ENCODE measurements at regions not wholly inside any gene's neighbourhood (a gene's known extent, or its start where the extent isn't known, plus 50 kb on each side); places are given as distances from the start of the nearest gene placed in this dataset.

GRCh38 chr9:89993678-89994630 lies 389.1 kb downstream of the GADD45G start:
- DNase-seq (ENCODE audit: low read depth, low spot score): no peak

- no peak for DNase-seq (ENCODE audit: low read depth, low spot score)
Measured at GRCh38 chr9:89994988-89995613, 390.3 kb downstream of the GADD45G start.

GRCh38 chr9:89996116-89996515 lies 391.3 kb downstream of the GADD45G start:
- DNase-seq (ENCODE audit: low read depth, low spot score): no peak

- no peak for DNase-seq (ENCODE audit: low read depth, low spot score)
Measured at GRCh38 chr9:89996773-89997172, 392.0 kb downstream of the GADD45G start.

GRCh38 chr9:89998633-89999032 lies 393.8 kb downstream of the GADD45G start:
- DNase-seq (ENCODE audit: low read depth, low spot score): no peak

GRCh38 chr9:89999176-89999533 lies 394.3 kb downstream of the GADD45G start:
- DNase-seq (ENCODE audit: low read depth, low spot score): no peak

DNA sequence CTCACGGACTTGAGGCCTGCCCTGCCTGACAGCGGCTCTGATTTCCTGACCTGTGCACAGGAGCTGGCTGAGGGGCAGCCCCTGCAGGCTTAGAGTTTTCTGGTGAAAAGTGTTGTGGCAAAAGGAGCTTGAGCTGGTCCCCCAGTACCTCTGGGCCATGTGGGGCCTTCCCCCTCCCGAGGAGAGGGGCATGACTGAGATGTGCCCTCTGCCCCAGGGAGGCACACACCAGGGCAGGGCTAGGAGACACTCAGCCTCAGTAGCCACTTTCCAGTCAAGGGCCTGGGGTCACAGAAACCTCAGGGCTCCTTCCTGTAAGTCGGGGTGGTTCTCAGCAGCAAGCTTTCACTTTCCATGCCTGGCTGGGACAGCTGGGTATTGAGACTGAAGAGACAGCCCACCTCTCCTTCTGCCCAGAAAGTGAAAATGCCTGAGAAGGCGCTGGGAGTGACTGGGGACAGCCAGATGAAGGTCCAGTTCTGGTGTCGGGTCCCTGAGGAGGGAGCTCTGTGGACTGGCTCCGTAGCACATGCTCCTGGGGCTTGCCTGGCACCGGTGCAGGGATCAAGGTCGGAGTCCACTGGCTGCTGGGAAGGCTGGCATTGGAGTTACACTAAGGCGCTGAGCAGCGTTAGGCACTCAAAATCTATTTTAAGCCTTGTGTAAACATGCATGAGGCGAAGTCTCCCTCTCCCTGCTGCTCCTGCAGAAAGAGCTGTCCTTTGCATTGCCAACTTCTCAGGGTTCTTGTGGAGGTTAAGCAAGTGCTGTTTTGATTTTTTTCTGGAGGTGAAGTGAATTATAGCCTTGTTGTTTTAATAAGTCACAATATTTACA lies 394.9 kb downstream of the GADD45G start:
- DNase-seq (ENCODE audit: low read depth, low spot score): peak; percentile 67

- DNase-seq (ENCODE audit: low read depth, low spot score): no peak
Measured at GRCh38 chr9:90000925-90001324, 396.1 kb downstream of the GADD45G start.

DNA sequence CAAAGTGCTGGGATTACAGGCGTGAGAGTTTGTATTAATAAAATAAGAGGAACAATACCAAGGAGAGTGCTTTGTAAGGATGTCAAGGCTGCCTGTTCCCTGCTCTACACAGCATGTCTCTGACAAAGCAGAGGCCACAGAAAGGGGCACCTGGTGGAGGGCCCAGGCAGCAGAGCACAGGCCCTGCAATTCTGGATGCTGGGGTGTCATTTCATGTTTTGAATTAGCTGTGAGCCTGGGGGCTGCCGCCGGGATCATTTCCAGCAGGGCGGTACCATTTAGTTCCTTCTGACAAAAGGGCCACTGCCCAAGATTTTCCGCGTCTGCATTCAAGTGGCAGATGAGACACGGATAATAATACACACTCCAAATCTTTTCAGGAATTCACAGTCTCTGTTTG lies 396.9 kb downstream of the GADD45G start:
- no peak for DNase-seq (ENCODE audit: low read depth, low spot score)

DNA sequence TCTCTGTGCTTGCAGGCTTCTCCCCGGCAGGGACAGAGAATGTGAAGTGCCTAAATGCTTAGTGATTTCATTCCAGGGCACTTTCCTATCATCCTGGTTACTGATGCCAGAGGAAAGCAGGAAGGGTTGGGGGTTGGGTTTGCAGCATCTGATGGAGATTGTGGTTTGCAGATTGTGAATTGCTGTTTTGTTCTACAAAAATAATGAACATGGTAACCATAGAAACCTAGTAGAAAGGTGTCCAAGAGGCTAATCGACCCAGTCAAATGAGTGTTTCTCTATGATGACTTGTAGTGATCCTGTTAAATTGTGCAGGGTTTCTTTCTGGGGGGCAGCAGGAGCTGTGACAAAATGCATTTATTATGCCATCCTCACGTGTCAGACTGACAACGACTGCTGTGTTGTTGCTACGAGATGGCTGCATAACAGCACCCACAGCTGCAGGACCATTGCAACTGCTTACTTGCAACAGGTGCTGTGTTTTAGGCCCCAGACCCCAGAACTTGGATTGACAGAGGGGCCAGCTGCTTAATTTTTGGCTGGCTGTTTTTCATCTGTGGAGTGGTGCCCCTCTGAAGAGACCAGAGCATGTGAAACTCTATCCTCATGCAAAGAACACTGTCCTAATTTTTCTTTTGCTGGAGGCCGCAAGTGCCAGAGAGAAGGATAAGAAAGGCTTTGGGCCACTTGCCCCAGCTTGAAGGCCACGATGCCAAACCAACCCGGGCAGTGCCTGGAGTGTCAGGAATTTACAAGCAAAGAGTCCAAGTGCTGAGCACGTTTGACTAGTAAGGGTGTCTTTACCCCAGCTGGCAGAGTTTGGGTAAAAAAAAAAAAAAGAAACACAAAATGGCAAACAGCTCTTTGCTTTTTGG lies 397.8 kb downstream of the GADD45G start:
- peak; percentile 71 for DNase-seq (ENCODE audit: low read depth, low spot score)

DNA sequence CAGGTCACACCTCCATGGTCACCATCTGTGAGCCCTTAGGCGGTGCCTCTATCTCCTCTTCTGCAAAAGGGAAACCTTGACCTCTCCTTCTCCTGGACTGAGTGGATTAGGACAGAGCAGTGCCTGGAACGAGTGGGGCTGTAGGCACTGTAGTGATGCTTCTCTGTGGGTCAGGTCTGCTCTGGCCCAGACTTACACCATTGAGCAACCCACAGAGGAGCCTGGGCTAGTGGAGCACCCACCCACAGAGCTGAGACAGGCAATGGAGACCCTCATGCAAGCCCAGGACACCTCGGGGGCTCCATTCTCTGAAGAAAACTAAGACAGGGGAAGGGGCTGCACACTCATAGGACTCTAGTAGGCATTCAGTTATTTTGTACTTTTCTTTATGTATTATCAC lies 400.6 kb downstream of the GADD45G start:
- DNase-seq (ENCODE audit: low read depth, low spot score): no peak

GRCh38 chr9:90007516-90008440 lies 403.0 kb downstream of the GADD45G start:
- DNase-seq (ENCODE audit: low read depth, low spot score): peak; percentile 91

- no peak for DNase-seq (ENCODE audit: low read depth, low spot score)
Measured at GRCh38 chr9:90009447-90009846, 404.6 kb downstream of the GADD45G start.

GRCh38 chr9:90010793-90011192 lies 406.0 kb downstream of the GADD45G start:
- DNase-seq (ENCODE audit: low read depth, low spot score): no peak

- DNase-seq (ENCODE audit: low read depth, low spot score): no peak
Measured at GRCh38 chr9:90012949-90013348, 408.1 kb downstream of the GADD45G start.

GRCh38 chr9:90013778-90014177 lies 409.0 kb downstream of the GADD45G start:
- no peak for DNase-seq (ENCODE audit: low read depth, low spot score)

- DNase-seq (ENCODE audit: low read depth, low spot score): no peak
Measured at GRCh38 chr9:90014421-90014820, 409.6 kb downstream of the GADD45G start.

- DNase-seq (ENCODE audit: low read depth, low spot score): no peak
Measured at GRCh38 chr9:90016272-90016671, 411.5 kb downstream of the GADD45G start.

DNA sequence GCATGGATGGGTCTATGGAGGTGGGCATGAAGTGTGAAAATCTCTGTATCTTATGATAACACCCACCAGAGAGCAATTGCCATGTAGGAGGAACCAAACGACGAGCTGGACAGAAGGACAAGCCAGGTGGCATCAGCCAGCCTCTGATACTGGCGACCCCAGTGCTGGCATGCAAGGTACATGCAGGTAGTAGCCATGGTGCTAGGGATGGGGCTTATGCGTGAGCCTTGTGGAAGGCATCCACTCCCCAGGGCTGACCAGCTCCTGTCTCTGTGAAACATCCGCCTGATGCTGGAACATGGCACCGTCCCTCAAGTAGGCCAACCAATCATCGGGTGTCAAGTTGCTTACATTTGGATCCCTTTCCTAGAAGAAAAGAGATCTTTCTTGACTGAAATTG lies 412.9 kb downstream of the GADD45G start:
- DNase-seq (ENCODE audit: low read depth, low spot score): no peak

DNA sequence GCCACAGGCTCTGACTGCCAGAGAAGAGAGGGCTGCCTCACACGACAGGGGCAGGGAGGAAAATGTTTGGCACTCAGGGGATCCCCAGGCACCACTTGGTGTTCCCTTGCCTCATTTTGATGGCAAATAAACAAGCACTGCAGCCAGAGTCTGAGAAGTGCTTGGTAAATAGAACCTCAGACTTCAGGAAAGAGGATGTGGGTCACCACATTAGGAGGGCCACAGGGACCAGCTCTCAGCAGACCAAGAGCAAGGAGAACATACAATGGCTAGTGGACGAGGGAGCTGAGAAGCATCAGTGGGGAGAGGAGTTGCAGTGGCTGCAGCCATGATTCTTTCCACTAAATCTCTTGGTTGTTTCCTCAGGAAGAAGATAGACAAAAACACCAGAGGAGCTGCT lies 413.9 kb downstream of the GADD45G start:
- no peak for DNase-seq (ENCODE audit: low read depth, low spot score)
